ENCODE measurements at regions not wholly inside any gene's neighbourhood (a gene's known extent, or its start where the extent isn't known, plus 50 kb on each side); places are given as distances from the start of the nearest gene placed in this dataset.

DNA sequence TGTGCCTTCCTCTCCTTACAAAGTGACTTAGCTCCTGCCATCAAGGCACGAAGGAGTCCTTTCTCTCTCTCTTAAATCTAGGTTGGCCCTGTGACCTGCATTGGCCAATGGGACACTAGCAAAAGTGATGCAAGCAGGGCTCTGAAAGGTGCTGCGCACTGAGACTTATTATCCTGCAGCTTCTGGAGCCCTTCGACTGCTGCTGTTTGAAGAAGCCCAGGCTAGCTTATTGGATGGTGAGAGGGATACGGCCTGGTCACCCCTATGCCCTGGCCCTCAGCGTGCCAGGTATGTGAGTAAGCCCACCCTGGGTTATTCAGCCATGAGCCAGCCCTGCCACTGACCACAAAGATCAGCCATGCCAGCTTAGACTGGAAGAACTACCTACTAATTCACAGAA lies 74.5 kb upstream of the GGTLC1 start:
- no peak for DNase-seq
- H3K9me3 ChIP-seq (replicated peaks in 1 of 3): no peaks in the 10 kb centered on the region
- H3K4me1 ChIP-seq (replicated peaks in 1 of 2): no peaks in the 10 kb centered on the region
- no peaks in the 10 kb centered on the region for H3K27me3 ChIP-seq
- H3K27ac ChIP-seq: no peak overlapping the region
- no peak overlapping the region for H3K4me3 ChIP-seq
- WGBS, 4 donors: 88 to 94% (median 90%) methylated on average over 3 to 5 of the region's 5 CpGs
- no peaks in the 10 kb centered on the region for H3K36me3 ChIP-seq (replicated peaks in 1 of 2)
- TF ChIP-seq, protein P1, sequence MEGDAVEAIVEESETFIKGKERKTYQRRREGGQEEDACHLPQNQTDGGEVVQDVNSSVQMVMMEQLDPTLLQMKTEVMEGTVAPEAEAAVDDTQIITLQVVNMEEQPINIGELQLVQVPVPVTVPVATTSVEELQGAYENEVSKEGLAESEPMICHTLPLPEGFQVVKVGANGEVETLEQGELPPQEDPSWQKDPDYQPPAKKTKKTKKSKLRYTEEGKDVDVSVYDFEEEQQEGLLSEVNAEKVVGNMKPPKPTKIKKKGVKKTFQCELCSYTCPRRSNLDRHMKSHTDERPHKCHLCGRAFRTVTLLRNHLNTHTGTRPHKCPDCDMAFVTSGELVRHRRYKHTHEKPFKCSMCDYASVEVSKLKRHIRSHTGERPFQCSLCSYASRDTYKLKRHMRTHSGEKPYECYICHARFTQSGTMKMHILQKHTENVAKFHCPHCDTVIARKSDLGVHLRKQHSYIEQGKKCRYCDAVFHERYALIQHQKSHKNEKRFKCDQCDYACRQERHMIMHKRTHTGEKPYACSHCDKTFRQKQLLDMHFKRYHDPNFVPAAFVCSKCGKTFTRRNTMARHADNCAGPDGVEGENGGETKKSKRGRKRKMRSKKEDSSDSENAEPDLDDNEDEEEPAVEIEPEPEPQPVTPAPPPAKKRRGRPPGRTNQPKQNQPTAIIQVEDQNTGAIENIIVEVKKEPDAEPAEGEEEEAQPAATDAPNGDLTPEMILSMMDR (IDR thresholded peaks at IDR 0.05): no peak
- no peak for TF ChIP-seq POLR2A (IDR thresholded peaks at IDR 0.05)
- intact Hi-C loops (cut with DNase I): no loop called here

GRCh38 chr20:24060851-24061590 lies 72.4 kb upstream of the GGTLC1 start:
- Histone ChIP-seq H3K4me3 (no peak overlapping the region), H3K27ac (no peak overlapping the region), H3K4me1 (replicated peaks in 1 of 2) (no peaks in the 10 kb centered on the region), H3K9me3 (replicated peaks in 1 of 3) (no peaks in the 10 kb centered on the region), H3K36me3 (replicated peaks in 1 of 2) (no peaks in the 10 kb centered on the region), H3K27me3 (no peaks in the 10 kb centered on the region)
- no peak for DNase-seq
- 71 to 80% (median 73%) methylated on average over 11 to 13 of the region's 13 CpGs for WGBS, 4 donors
- TF ChIP-seq, protein P1 (IDR thresholded peaks at IDR 0.05): no peak
- TF ChIP-seq POLR2A (IDR thresholded peaks at IDR 0.05): no peak
- intact Hi-C loops (cut with DNase I): no loop called here

- TF ChIP-seq, protein P1 (IDR thresholded peaks at IDR 0.05): no peak
- no peak for TF ChIP-seq POLR2A (IDR thresholded peaks at IDR 0.05)
- intact Hi-C loops (cut with DNase I): no loop called here
- no peaks in the 10 kb centered on the region for H3K36me3 ChIP-seq (replicated peaks in 1 of 2)
- H3K27ac ChIP-seq: no peak overlapping the region
- no peaks in the 10 kb centered on the region for H3K9me3 ChIP-seq (replicated peaks in 1 of 3)
- no peak for DNase-seq
- no peak overlapping the region for H3K4me3 ChIP-seq
- no peaks in the 10 kb centered on the region for H3K27me3 ChIP-seq
- no peaks in the 10 kb centered on the region for H3K4me1 ChIP-seq (replicated peaks in 1 of 2)
- 86 to 92% (median 90%) methylated on average over 5 of the region's 5 CpGs for WGBS, 4 donors
These were observed 70.6 kb upstream of the GGTLC1 start for GRCh38 chr20:24059174-24059573.

DNA sequence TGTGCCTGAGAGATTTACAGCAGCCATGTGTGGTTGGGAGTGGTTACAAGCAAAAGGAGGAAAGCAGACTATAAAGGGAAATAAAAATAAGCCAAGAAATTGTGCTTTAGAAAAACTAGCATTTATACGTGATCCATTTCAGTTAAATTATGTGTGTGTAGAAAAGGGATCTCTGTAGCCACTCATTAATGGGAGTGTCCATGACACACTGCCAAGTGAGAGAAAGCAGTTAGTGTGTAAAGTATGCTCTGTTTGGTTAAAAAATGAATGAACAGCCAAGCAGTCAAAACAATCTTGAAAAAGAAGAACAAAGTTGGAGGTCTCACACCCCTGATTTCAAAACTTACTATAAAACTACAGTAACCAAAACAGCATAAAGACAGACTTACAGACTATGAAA lies 67.9 kb upstream of the GGTLC1 start:
- H3K27ac ChIP-seq: no peak overlapping the region
- peaks cover 6% of the 10 kb centered on the region for H3K27me3 ChIP-seq
- no peaks in the 10 kb centered on the region for H3K9me3 ChIP-seq (replicated peaks in 1 of 3)
- intact Hi-C loops (cut with DNase I): no loop called here
- H3K4me1 ChIP-seq (replicated peaks in 1 of 2): no peaks in the 10 kb centered on the region
- TF ChIP-seq, protein P1 (IDR thresholded peaks at IDR 0.05): no peak
- TF ChIP-seq POLR2A (IDR thresholded peaks at IDR 0.05): no peak
- 49 to 69% (median 62%) methylated on average over 1 of the region's 1 CpG for WGBS, 4 donors
- no peak for DNase-seq
- no peak overlapping the region for H3K4me3 ChIP-seq
- no peaks in the 10 kb centered on the region for H3K36me3 ChIP-seq (replicated peaks in 1 of 2)
